ENCODE measurements at regions not wholly inside any gene's neighbourhood (a gene's known extent, or its start where the extent isn't known, plus 50 kb on each side); places are given as distances from the start of the nearest gene placed in this dataset.
"Not testable (repeated sequence)": the region's sequence is repeated elsewhere in the genome, so short reads cannot be mapped to it uniquely, and the experiment has no call there.

DNA sequence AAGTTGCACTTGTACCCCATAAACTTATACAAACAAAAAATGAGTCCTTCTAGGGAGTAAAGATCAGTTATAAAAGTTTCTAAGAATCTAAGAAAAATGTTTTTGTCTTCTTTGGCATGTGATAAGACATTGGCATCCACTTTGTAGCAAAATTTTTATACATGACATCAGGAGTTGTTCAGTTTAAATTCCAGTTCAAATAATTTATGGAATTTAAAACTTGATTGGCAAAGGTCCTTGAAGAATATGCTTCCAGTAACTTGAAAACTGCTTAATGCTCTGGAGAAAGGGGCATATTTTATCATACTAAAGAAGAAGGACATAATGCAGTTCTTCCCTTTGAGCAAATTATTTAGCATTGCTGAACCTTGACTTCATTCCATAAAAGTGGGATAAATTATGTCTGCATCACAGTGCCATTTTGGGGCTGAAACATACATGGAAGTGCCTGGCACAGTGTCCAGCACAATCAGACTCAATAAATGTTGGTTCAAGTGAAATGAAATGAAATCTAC lies 163.3 kb upstream of the IL15 start:
- no peak overlapping the region for H3K4me3 ChIP-seq (ENCODE audit: low read length)
- DNase-seq (ENCODE audit: low read depth), result peak; percentile 26
- TF ChIP-seq CTCF (conservative IDR thresholded peaks at IDR 0.05; ENCODE audit: low read depth, low read length), result no peak

DNA sequence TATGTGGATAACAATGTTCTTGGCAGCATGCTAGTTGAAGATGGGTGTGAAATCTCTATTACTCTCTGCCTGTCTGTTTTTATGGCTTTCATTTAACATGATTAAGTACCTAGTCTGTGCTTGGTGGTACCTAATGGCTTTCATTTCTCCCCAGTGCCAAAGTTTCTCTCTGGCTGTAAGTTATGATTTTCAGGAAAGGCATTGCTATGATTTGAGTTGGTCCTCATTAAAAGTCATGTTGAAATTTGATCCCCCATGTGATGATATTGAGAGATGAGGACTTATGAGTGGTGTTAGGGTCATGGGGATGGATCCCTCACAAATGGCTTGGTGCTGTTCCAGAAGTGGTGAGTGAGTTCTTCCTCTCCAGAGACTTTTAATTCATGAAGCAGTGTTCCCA lies 162.4 kb upstream of the IL15 start:
- TF ChIP-seq CTCF (conservative IDR thresholded peaks at IDR 0.05; ENCODE audit: low read depth, low read length), result no peak
- H3K4me3 ChIP-seq (ENCODE audit: low read length), result no peak overlapping the region
- DNase-seq (ENCODE audit: low read depth), result no peak

DNA sequence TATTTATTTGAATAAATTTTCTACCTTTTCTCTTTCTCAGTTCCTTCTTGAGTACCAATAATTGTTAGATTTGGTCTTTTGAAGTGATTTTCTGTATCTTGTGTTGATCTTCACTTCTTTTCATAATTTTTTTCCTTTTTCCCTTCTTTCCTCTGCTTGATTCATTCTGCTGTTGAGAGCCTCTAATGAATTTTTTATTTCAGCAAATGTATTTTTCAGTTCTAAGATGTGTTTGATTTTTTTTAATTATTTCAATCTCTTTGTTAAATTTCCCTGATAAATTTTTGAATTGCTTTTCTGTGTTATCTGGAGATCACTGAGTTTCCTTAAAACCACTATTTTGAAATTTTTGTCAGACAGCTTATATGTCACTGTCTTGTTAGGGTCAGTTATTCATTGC lies 155.4 kb upstream of the IL15 start:
- TF ChIP-seq CTCF (conservative IDR thresholded peaks at IDR 0.05; ENCODE audit: low read depth, low read length), result no peak
- no peak for DNase-seq (ENCODE audit: low read depth)
- no peak overlapping the region for H3K4me3 ChIP-seq (ENCODE audit: low read length)

DNA sequence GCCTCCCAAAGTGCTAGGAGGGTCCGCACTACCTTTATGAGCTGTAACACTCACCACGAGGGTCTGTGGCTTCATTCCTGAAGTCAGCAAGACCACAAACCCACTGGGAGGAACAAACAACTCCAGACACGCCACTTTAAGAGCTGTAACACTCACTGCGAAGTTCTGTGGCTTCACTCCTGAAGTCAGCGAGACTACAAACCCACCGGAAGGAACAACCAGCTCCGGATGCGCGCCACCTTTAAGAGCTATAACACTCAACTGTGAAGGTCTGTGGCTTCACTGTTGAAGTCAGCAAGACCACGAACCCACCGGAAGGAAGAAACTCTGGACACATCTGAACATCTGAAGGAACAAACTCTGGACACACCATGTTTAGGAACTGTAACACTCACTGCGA lies 152.1 kb upstream of the IL15 start:
- DNase-seq (ENCODE audit: low read depth); H3K4me3 ChIP-seq (ENCODE audit: low read length): not testable (repeated sequence)

DNA sequence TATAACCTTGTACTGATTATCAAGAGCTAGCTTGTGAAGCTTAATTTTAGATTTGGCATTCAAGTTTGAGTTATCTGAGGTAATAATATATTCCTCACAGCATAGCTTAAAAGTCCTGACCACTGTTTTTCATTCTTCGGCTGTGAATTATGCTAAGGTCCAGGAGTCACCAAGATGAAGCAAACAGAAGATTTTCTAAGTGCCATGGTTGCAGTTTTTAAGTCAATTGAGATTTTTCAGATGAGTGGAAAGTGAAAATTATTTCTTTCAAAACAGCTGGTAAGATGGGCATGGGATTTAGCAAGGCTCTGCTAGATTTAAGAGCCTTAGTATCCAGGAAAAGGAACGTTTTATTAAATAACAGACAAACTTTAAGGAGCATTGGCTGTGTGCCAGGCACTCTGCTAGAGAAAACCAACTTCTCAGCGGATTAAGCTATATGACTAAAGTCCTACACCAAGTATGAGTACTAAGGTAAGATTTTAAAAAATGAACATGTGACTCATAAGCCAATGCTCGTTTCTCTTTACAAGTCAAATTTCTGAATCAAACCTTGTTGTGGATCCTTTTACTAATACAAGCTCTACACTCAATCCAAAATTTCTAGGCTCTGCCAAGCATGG lies 149.9 kb upstream of the IL15 start:
- H3K4me3 ChIP-seq (ENCODE audit: low read length), result no peak overlapping the region
- DNase-seq (ENCODE audit: low read depth), result peak; percentile 97
- no peak for TF ChIP-seq CTCF (conservative IDR thresholded peaks at IDR 0.05; ENCODE audit: low read depth, low read length)

DNA sequence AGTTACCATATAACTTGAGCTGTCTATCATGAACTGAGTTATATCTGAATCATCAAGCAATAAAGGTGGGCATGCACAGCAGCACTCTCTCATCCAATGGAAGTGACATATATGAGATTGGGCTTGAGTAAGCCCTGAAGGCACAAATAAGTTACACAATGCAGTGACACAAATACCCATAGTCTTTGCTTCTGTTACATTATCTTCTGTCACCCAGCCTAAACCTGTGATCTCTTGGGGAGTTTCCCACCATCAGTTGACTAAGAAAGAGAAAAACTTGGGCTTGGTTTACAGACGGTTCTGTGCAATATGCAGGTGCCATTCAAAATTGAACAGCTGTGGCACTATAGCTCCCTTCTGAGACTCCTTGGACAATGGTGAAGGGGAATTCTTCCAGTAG lies 138.8 kb upstream of the IL15 start:
- no peak for TF ChIP-seq CTCF (conservative IDR thresholded peaks at IDR 0.05; ENCODE audit: low read depth, low read length)
- H3K4me3 ChIP-seq (ENCODE audit: low read length), result no peak overlapping the region
- DNase-seq (ENCODE audit: low read depth), result no peak

GRCh38 chr4:141499261-141499853 lies 137.0 kb upstream of the IL15 start:
- DNase-seq (ENCODE audit: low read depth), result no peak
- no peak overlapping the region for H3K4me3 ChIP-seq (ENCODE audit: low read length)
- no peak for TF ChIP-seq CTCF (conservative IDR thresholded peaks at IDR 0.05; ENCODE audit: low read depth, low read length)
